ENCODE measurements at regions not wholly inside any gene's neighbourhood (a gene's known extent, or its start where the extent isn't known, plus 50 kb on each side); places are given as distances from the start of the nearest gene placed in this dataset.

GRCh38 chr5:3417376-3417943 is 178.2 kb upstream of the IRX1 start:
- TF ChIP-seq EZH2phosphoT487 (IDR thresholded peaks at IDR 0.05; ENCODE audit: borderline replicate concordance, low read length) (no peak), CTCF (conservative IDR thresholded peaks at IDR 0.05; ENCODE audit: low read depth, low read length) (no peak)
